EL (cell line): ENCODE measurements at regions not wholly inside any gene's neighbourhood (a gene's known extent, or its start where the extent isn't known, plus 50 kb on each side); places are given as distances from the start of the nearest gene placed in this dataset.

Experiments
- DNase-seq: peaks from one replicate; pipeline ENCODE4 v3.0.0-alpha.2; 2016

- peak; percentile 90 for DNase-seq
Measured at GRCh38 chr2:107025869-107026380, 140.0 kb upstream of the ST6GAL2 start.

- DNase-seq, result no peak
Measured at GRCh38 chr2:107027205-107027604, 141.2 kb upstream of the ST6GAL2 start.

DNA sequence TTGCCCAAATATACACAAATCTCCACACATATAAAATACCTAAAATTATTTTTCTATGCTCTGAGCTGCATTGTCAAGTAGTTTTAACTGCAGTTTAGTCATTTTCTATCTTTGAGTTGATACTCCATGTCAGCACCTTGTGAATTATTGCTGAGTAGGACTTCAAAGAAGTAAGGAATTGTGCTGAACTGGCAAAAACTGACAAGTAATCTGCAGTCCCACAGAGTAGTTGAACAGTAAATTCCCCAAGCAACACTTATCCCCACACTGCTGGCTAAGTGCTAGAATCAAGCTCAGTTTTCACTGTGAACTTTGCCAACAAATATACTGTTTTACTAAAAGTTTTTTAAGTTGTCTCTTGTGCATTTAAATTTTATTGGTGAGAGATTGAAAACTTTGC lies 141.8 kb upstream of the ST6GAL2 start:
- DNase-seq, result no peak

- no peak for DNase-seq
Measured at GRCh38 chr2:107028661-107029060, 142.7 kb upstream of the ST6GAL2 start.

DNA sequence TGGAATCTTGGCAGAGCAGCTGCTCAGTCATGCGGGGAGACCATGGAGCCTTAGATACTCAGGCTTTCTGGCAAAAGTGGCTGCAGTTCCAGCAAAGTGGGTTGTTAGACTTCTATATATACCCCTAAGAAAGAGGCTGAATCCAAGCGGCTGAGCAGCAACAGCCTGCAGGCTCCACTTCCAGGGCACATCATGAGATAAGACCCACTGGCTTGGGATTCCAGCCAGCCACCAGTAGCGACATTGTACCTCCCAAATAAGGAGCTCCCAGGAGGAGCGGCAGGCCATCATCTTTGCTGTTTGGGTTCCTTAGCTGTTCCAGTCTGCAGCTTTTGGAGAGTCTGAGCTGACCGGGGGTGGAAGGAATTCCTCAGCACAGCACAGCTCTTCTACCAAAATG lies 150.3 kb upstream of the ST6GAL2 start:
- DNase-seq, result no peak

GRCh38 chr2:107062173-107062572 lies 176.2 kb upstream of the ST6GAL2 start:
- no peak for DNase-seq

DNA sequence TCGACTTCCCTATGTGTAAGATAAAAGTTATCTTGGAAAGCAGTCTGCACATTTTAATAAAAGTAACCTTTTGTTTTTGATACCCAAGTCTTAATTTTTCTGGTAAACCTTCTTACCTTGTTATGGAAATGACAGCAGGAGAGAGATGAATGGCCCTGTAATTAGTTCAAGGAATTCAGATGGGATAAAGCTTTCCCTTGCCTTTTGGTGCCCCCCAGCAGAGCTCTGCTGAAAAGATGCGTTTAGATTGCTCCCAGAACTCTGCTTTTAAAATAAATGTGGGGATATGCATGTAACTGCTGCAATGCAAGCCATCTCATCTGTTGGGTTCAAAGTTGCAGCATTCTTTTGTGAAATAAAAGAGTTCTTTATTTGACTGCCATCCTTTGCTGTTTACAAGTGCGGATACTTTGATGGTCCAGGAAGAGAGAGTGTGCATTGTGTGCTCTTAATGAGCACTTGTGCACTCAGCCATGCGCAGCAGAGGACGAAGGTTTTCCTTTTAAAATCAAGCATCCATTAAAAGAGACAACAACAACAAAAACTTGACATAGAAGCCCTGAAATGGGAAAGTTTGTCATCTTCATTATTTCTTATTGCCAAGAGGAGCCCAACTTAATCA lies 176.7 kb upstream of the ST6GAL2 start:
- DNase-seq, result no peak

DNA sequence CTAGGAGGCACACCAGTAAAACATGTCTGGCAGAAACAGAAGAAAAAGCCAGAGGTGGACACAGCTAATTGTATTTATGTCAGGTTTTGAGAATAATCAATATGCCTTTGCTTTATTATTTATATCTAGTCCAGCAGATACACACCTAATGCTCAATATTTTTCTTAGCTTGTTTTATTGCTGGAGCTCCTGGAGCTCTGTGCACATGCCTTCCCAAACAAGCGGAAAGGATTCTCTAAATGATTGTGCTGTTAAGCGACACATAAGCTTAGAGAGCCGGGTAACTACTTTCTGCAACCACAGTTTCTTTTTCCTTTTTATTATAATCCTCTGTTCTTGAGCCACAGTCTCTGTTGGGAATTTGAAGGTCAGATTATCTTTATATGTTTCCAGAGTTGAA lies 177.3 kb upstream of the ST6GAL2 start:
- no peak for DNase-seq

DNA sequence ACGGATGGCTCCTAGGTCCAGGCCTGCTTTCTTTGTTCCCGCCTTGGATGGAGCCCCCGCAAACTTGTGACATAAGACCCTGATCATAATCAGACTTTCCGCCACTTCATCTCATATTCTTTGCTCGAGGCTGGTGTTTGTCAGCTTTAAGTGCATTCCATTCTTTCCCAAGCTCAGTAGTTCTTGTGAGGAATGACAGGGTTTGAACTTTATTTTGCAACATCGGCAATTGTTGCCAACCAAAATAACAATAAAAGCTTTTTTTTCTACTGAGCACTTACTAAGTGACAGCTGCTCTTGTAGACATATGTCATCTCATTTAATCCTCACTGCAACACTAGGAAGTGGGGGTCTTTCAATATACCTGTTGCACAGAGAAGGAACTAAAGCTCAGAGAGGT lies 178.8 kb upstream of the ST6GAL2 start:
- no peak for DNase-seq

- no peak for DNase-seq
Measured at GRCh38 chr2:107068069-107068916, 182.3 kb upstream of the ST6GAL2 start.

DNA sequence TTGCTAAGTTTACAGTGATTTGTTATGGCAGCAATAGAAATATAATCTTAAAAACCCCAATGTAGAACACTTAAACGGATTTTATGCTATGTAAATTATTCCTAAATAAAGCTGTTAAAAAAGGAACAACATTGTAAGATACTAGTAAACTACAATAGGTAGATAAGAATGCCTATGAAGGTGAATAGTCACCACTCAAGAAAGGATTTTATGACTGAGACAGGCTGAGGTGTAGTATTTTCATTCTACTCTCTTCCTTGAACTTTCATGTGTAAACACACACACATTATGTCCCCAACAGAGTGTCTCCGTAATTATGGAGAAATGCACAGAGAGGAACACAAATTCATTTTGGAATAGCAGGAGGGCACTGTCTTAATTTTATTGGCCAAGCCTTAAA lies 183.9 kb upstream of the ST6GAL2 start:
- no peak for DNase-seq

GRCh38 chr2:107072150-107072940 lies 186.4 kb upstream of the ST6GAL2 start:
- peak; percentile 2 for DNase-seq

DNA sequence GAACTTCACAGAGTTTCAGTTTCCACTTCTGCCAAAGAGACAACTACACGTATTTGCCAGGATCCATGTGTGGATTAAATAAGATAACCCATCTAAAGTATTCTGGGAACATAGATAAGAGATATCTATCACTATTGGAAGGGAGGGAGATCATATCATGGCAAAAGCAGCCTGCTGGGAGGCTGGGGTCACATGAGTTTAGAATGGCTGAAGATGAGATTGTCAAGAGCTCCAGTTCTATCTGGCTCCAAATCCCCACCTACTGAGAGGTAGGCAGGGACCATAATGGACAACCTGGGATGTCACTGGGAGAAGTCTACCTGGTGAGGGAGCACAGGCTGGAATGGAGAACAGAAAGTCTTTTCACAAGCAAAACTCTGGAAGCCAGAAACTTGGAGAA lies 192.6 kb upstream of the ST6GAL2 start:
- no peak for DNase-seq

- no peak for DNase-seq
Measured at GRCh38 chr2:107086497-107086896, 200.5 kb upstream of the ST6GAL2 start.

GRCh38 chr2:107088156-107088555 lies 202.2 kb upstream of the ST6GAL2 start:
- no peak for DNase-seq

- peak; percentile 37 for DNase-seq
Measured at GRCh38 chr2:107091163-107091864, 205.3 kb upstream of the ST6GAL2 start.

DNA sequence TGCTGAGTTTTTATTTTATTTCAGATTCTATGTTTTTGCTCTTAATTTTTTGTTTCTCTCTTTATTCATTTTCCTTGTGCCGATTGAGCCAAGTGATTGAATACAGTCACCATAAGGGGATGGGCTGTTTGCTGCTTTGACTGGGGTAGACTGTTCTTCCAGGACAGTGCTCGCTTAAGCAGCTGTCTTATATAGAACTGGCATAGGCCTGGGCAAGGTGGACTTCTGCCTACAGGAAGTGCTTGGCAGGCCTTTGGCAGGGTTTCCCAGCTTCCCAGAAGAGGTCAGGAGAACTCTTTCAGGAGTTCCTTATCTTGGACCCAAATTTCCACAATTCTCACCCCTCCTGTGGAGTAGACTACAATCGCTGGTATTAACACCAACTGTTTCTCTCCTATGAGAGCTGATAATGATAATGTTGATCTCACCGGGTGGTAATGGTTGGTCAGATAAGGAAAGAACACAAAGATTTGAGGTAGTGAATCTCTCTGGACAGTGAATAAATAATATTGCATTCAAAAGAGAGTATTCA lies 207.5 kb upstream of the ST6GAL2 start:
- no peak for DNase-seq

DNA sequence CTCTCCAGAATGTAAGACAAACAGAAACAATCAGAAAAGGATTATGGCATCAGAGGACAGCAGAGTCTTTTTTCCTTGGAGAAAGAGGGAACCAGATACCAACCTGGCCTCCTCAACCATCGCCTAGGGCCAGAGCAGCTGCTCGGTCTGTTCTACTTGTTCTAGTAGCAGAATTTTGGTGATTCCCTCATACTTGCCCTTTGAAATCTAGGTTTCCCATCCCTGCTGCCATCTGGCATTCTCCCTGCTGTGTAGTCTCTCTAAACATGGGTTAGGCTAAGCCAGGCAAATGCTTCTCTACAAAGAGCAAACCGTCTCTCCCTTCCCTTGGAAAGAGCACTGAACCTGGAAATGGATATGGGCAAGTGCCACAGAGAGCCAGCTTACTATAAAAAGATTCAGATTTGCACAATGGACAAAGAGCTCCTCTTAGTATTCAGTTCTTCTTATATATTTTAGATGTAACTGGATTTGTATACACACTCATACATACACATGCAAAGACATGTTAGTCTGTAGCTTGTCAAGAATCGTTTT lies 208.6 kb upstream of the ST6GAL2 start:
- DNase-seq, result no peak

DNA sequence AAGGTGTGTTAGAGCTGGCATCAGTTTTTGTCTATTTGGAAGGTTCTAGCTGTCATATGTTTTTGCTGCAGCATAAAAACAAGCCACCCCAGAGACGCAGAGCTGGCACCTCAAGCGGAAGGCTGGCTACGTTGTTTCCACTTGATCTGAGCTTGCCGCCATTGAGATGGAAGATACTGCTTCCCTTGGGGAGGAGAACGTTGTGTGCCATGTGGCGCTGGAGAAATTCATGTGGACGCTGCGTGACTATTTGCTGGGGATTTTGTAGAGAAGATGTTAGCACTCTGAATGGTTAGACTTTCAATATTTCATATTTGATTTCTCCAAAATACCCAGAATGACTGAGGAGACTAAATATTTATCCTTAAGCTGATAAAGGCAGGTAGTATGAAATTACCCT lies 216.2 kb upstream of the ST6GAL2 start:
- no peak for DNase-seq

- DNase-seq, result no peak
Measured at GRCh38 chr2:107107351-107107750, 221.4 kb upstream of the ST6GAL2 start.

GRCh38 chr2:107108556-107108955 lies 222.6 kb upstream of the ST6GAL2 start:
- DNase-seq, result peak; percentile 53

- no peak for DNase-seq
Measured at GRCh38 chr2:107111623-107112022, 225.7 kb upstream of the ST6GAL2 start.
